Hematopoietic multipotent progenitor cell treated with erythropoietin and hydrocortisone succinate and interleukin-3 and kit ligand, for 6 days (in vitro differentiated cells): ENCODE measurements at regions not wholly inside any gene's neighbourhood (a gene's known extent, or its start where the extent isn't known, plus 50 kb on each side); places are given as distances from the start of the nearest gene placed in this dataset.

Experiments
- DNase-seq: peaks from one replicate; pipeline ENCODE4 v3.0.0-alpha.2; 2015

GRCh38 chr2:83602753-83603152 lies 856.3 kb downstream of the SUCLG1 start:
- no peak for DNase-seq

- DNase-seq: no peak
Measured at GRCh38 chr2:83596592-83597282, 862.3 kb downstream of the SUCLG1 start.

GRCh38 chr2:83595926-83596325 lies 863.2 kb downstream of the SUCLG1 start:
- no peak for DNase-seq

GRCh38 chr2:83595121-83595690 lies 863.9 kb downstream of the SUCLG1 start:
- DNase-seq: no peak

- no peak for DNase-seq
Measured at GRCh38 chr2:83594241-83595120, 864.6 kb downstream of the SUCLG1 start.

GRCh38 chr2:83587309-83587708 lies 871.8 kb downstream of the SUCLG1 start:
- no peak for DNase-seq

- DNase-seq: no peak
Measured at GRCh38 chr2:83585250-83585649, 873.8 kb downstream of the SUCLG1 start.

- no peak for DNase-seq
Measured at GRCh38 chr2:83584672-83585071, 874.4 kb downstream of the SUCLG1 start.

- no peak for DNase-seq
Measured at GRCh38 chr2:83582589-83582988, 876.5 kb downstream of the SUCLG1 start.

GRCh38 chr2:83579507-83579906 lies 879.6 kb downstream of the SUCLG1 start:
- no peak for DNase-seq

GRCh38 chr2:83578405-83578804 lies 880.7 kb downstream of the SUCLG1 start:
- no peak for DNase-seq

GRCh38 chr2:83574614-83575013 lies 884.5 kb downstream of the SUCLG1 start:
- DNase-seq: no peak

GRCh38 chr2:83573060-83573459 lies 886.0 kb downstream of the SUCLG1 start:
- no peak for DNase-seq

- DNase-seq: no peak
Measured at GRCh38 chr2:83572400-83572799, 886.7 kb downstream of the SUCLG1 start.

GRCh38 chr2:83567551-83567950 lies 891.5 kb downstream of the SUCLG1 start:
- no peak for DNase-seq

GRCh38 chr2:83565626-83566025 lies 893.5 kb downstream of the SUCLG1 start:
- no peak for DNase-seq

GRCh38 chr2:83565181-83565580 lies 893.9 kb downstream of the SUCLG1 start:
- DNase-seq: no peak

- no peak for DNase-seq
Measured at GRCh38 chr2:83561592-83561991, 897.5 kb downstream of the SUCLG1 start.

GRCh38 chr2:83536556-83536955 lies 922.5 kb downstream of the SUCLG1 start:
- DNase-seq: no peak

GRCh38 chr2:83534416-83534815 lies 924.7 kb downstream of the SUCLG1 start:
- DNase-seq: no peak

- DNase-seq: no peak
Measured at GRCh38 chr2:83531206-83531826, 927.8 kb downstream of the SUCLG1 start.

- no peak for DNase-seq
Measured at GRCh38 chr2:83528767-83529166, 930.3 kb downstream of the SUCLG1 start.

- no peak for DNase-seq
Measured at GRCh38 chr2:83522891-83523493, 936.1 kb downstream of the SUCLG1 start.
